Erythroblast (primary cell): ENCODE measurements at regions not wholly inside any gene's neighbourhood (a gene's known extent, or its start where the extent isn't known, plus 50 kb on each side); places are given as distances from the start of the nearest gene placed in this dataset.

Source experiments
- GATA1 ChIP-seq: IDR thresholded peaks from 2 replicates; pipeline ENCODE4 v1.6.1; 2011; ENCODE audit warnings: low read depth, mild to moderate bottlenecking, control low read depth, low read length, moderate library complexity
- POLR2A ChIP-seq: IDR thresholded peaks from 2 replicates; pipeline ENCODE4 v1.6.1; 2011; ENCODE audit warnings: mild to moderate bottlenecking, low read length

DNA sequence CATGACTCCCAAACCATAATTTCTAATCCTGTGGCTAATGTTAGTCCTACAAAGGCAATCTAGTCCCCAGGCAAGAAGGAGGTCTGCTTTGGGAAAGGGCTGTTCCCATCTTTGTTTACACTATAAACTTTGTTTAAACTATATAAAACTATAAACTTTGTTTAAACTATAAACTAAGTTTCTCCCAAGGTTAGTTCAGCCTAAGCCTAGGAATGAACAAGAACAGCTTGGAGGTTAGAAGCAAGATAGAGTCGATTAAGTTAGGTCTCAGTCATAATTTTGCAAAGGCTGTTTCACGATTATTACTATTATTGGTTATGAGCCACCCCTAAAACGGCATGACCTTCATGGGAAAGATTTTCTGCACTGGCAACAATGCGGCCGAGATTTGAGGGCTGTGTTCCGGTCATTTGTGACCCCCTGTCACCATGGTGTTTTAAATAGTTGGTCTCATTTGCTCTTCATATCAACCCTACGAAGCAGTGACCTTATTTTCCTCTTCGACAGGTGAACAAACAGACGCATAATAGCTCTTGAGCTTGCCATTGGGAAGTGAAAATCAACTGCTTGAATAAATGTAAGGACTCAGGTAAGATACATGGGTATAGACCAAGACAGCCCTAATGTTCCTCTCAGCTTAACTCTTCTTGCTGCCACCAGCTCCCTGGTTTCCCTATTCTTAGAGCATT, 322.6 kb upstream of the TMEM132C start:
- TF ChIP-seq POLR2A: no peak
- TF ChIP-seq GATA1: no peak
